GM12878 (cell line): ENCODE measurements at regions not wholly inside any gene's neighbourhood (a gene's known extent, or its start where the extent isn't known, plus 50 kb on each side); places are given as distances from the start of the nearest gene placed in this dataset.

Experiments used
- ATF7 ChIP-seq: fragments of 450-650 bp; IDR thresholded peaks from 2 replicates; pipeline ENCODE4 v1.6.1; 2016; ENCODE audit warnings: low read depth, mild to moderate bottlenecking
- JUND ChIP-seq: IDR thresholded peaks from 2 replicates; pipeline ENCODE4 v1.6.1; 2012; ENCODE audit warnings: low read depth, mild to moderate bottlenecking, low read length, improper control_type of control experiment, moderate library complexity
- LARP7 ChIP-seq: fragments of 450-650 bp; IDR thresholded peaks from 2 replicates; pipeline ENCODE4 v1.6.1; 2017; ENCODE audit warnings: mild to moderate bottlenecking
- POU2F2 ChIP-seq: IDR thresholded peaks from 3 replicates; pipeline ENCODE4 v1.6.1; 2011; ENCODE audit warnings: low read depth, mild to moderate bottlenecking, low read length, borderline replicate concordance
- RCOR1 ChIP-seq: conservative IDR thresholded peaks from 2 replicates; pipeline ENCODE4 v1.6.1; 2012; ENCODE audit warnings: low read depth, low read length, improper control_type of control experiment
- SMAD1 ChIP-seq: fragments of 450-650 bp; IDR thresholded peaks from 2 replicates; pipeline ENCODE4 v1.6.1; 2018; ENCODE audit warnings: mild to moderate bottlenecking, low read depth; ENCODE audit not compliant: partially characterized antibody
- SPI1 ChIP-seq: IDR thresholded peaks from 2 replicates; pipeline ENCODE4 v1.6.1; 2011; ENCODE audit warnings: low read depth, mild to moderate bottlenecking, low read length, moderate library complexity, borderline replicate concordance; ENCODE audit not compliant: insufficient read depth
- TBL1XR1 ChIP-seq: IDR thresholded peaks from 2 replicates; pipeline ENCODE4 v1.6.1; 2012; ENCODE audit warnings: low read depth, low read length, improper control_type of control experiment
- ZNF217 ChIP-seq: fragments of 450-650 bp; IDR thresholded peaks from 2 replicates; pipeline ENCODE4 v1.6.1; 2017; ENCODE audit warnings: antibody characterized with exemption, mild to moderate bottlenecking
- TF ChIP-seq, protein P1 (sequence below), 3 experiments: IDR thresholded peaks in 2 of 3; conservative IDR thresholded peaks in 1 of 3; 2 replicates each; pipeline ENCODE4 v1.5.1; 2011; ENCODE audit warnings: low read depth in 3 of 3, low read length in 3 of 3, mild to moderate bottlenecking in 3 of 3, control low read depth in 2 of 3, moderate library complexity in 2 of 3, inconsistent platforms in 1 of 3, mixed read lengths in 1 of 3; ENCODE audit not compliant: control insufficient read depth in 2 of 3, insufficient read depth in 1 of 3; ENCODE audit errors: extremely low read depth in 1 of 3
- TF ChIP-seq, protein P2 (sequence below): fragments of 450-650 bp; formaldehyde crosslinking; IDR thresholded peaks from 2 replicates; pipeline ENCODE4 v1.4.0; 2022; ENCODE audit warnings: mild to moderate bottlenecking, moderate library complexity
- TF ChIP-seq, protein P3 (sequence below): IDR thresholded peaks from 2 replicates; pipeline ENCODE4 v1.6.1; 2011; ENCODE audit warnings: mild to moderate bottlenecking, low read depth, low read length, moderate library complexity; ENCODE audit not compliant: insufficient replicate concordance

DNA sequence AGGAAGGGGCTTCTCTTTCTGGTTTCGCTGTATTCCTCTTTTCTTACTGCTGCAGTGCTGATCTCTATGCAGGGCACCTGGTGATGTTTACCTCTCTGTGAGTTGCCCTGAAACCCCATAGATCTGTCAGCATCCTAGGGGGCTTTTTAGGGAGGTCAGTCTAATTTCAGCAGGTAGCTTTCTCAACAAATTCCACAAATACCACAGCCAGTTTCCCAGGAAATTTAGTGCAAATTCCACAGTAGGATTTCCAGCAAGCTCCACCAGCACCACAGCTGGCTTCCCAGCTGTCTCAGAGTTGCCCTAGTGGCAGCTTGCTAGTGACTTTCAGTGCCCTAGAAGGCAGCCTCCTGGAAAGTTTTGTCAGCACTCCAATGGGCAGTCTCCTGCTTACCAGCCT, 379.1 kb upstream of the SMC2 start:
- TF ChIP-seq, protein P1, sequence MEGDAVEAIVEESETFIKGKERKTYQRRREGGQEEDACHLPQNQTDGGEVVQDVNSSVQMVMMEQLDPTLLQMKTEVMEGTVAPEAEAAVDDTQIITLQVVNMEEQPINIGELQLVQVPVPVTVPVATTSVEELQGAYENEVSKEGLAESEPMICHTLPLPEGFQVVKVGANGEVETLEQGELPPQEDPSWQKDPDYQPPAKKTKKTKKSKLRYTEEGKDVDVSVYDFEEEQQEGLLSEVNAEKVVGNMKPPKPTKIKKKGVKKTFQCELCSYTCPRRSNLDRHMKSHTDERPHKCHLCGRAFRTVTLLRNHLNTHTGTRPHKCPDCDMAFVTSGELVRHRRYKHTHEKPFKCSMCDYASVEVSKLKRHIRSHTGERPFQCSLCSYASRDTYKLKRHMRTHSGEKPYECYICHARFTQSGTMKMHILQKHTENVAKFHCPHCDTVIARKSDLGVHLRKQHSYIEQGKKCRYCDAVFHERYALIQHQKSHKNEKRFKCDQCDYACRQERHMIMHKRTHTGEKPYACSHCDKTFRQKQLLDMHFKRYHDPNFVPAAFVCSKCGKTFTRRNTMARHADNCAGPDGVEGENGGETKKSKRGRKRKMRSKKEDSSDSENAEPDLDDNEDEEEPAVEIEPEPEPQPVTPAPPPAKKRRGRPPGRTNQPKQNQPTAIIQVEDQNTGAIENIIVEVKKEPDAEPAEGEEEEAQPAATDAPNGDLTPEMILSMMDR (IDR thresholded peaks at IDR 0.05 in 2 of 3, conservative IDR thresholded peaks at IDR 0.05 in 1 of 3; ENCODE audit: control insufficient read depth in 2 of 3, extremely low read depth in 1 of 3, insufficient read depth in 1 of 3, low read depth in 3 of 3, low read length in 3 of 3): no peak
- TF ChIP-seq JUND (no peak), SMAD1 (no peak), LARP7 (no peak), ZNF217 (no peak), ATF7 (no peak), SPI1 (no peak), TBL1XR1 (no peak), POU2F2 (no peak), RCOR1 (no peak)
- TF ChIP-seq, protein P2, sequence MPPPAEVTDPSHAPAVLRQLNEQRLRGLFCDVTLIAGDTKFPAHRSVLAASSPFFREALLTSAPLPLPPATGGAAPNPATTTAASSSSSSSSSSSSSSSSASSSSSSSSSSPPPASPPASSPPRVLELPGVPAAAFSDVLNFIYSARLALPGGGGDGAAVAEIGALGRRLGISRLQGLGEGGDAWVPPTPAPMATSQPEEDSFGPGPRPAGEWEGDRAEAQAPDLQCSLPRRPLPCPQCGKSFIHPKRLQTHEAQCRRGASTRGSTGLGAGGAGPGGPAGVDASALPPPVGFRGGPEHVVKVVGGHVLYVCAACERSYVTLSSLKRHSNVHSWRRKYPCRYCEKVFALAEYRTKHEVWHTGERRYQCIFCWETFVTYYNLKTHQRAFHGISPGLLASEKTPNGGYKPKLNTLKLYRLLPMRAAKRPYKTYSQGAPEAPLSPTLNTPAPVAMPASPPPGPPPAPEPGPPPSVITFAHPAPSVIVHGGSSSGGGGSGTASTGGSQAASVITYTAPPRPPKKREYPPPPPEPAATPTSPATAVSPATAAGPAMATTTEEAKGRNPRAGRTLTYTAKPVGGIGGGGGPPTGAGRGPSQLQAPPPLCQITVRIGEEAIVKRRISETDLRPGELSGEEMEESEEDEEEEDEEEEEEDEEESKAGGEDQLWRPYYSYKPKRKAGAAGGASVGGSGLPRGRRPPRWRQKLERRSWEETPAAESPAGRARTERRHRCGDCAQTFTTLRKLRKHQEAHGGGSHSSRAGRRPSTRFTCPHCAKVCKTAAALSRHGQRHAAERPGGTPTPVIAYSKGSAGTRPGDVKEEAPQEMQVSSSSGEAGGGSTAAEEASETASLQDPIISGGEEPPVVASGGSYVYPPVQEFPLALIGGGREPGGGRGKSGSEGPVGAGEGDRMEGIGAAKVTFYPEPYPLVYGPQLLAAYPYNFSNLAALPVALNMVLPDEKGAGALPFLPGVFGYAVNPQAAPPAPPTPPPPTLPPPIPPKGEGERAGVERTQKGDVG (CRISPR knock-in tag): no peak
- TF ChIP-seq, protein P3, sequence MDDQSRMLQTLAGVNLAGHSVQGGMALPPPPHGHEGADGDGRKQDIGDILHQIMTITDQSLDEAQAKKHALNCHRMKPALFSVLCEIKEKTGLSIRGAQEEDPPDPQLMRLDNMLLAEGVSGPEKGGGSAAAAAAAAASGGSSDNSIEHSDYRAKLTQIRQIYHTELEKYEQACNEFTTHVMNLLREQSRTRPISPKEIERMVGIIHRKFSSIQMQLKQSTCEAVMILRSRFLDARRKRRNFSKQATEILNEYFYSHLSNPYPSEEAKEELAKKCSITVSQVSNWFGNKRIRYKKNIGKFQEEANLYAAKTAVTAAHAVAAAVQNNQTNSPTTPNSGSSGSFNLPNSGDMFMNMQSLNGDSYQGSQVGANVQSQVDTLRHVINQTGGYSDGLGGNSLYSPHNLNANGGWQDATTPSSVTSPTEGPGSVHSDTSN: no peak
